Esophagus muscularis mucosa (tissue), 3 donors: ENCODE measurements at regions not wholly inside any gene's neighbourhood (a gene's known extent, or its start where the extent isn't known, plus 50 kb on each side); places are given as distances from the start of the nearest gene placed in this dataset.

Experiments
- CTCF ChIP-seq, 3 experiments: fragments of 200-600 bp in 2 of 3; fragments of 450-650 bp in 1 of 3; sonication (generic) in 2 of 3; IDR thresholded peaks; one replicate each; pipeline ENCODE4 v1.5.1; 2017 to 2019; ENCODE audit warnings: antibody characterized with exemption in 3 of 3, mild to moderate bottlenecking in 2 of 3, moderate library complexity in 1 of 3
- POLR2A ChIP-seq: fragments of 450-650 bp; IDR thresholded peaks from one replicate; pipeline ENCODE4 v1.6.1; 2017; ENCODE audit warnings: antibody characterized with exemption, moderate library complexity, mild to moderate bottlenecking, low read depth
- POLR2AphosphoS5 ChIP-seq, 2 donors: sonication (generic); formaldehyde crosslinking; IDR thresholded peaks; one replicate each; pipeline ENCODE4 v1.6.1; 2017; ENCODE audit warnings: antibody characterized with exemption in 2 of 2

- TF ChIP-seq POLR2A (no peak), CTCF (IDR thresholded peaks at IDR 0.05) (no peak), POLR2AphosphoS5 (IDR thresholded peaks at IDR 0.05) (no peak)
These were observed 101.0 kb downstream of the SNX19 start for GRCh38 chr11:130815097-130815802.
